HEK293T (cell line): ENCODE measurements at regions not wholly inside any gene's neighbourhood (a gene's known extent, or its start where the extent isn't known, plus 50 kb on each side); places are given as distances from the start of the nearest gene placed in this dataset.
A peak's percentile ranks its signal among the peaks of the same experiment; 100 is the strongest.
"Not testable (repeated sequence)": the region's sequence is repeated elsewhere in the genome, so short reads cannot be mapped to it uniquely, and the experiment has no call there.

ENCODE experiments used
- CTCF ChIA-PET: fragments of 350-600 bp; formaldehyde crosslinking; extraction: SDS; loops from one replicate; lab custom pipeline; 2021; ENCODE audit warnings: antibody characterized with exemption, inconsistent platforms; lab: Yijun Ruan, JAX
- POLR2A ChIA-PET: fragments of 350-600 bp; formaldehyde crosslinking; extraction: SDS; loops from one replicate; lab custom pipeline; 2020; ENCODE audit warnings: antibody characterized with exemption, inconsistent platforms; lab: Yijun Ruan, JAX
- DNase-seq: peaks from one replicate; pipeline ENCODE4 v3.0.0; 2012; ENCODE audit warnings: mixed read lengths; ENCODE audit errors: extremely low spot score
- ARNT ChIP-seq: fragments of 450-650 bp; IDR thresholded peaks from 2 replicates; pipeline ENCODE4 v1.6.1; 2017; ENCODE audit warnings: mild to moderate bottlenecking
- BHLHE40 ChIP-seq: fragments of 450-650 bp; IDR thresholded peaks from 2 replicates; pipeline ENCODE4 v1.6.1; 2016; ENCODE audit warnings: mild to moderate bottlenecking, moderate library complexity, borderline replicate concordance
- CTBP1 ChIP-seq: fragments of 450-650 bp; IDR thresholded peaks from 2 replicates; pipeline ENCODE4 v1.6.1; 2016; ENCODE audit warnings: borderline replicate concordance
- ELF4 ChIP-seq: fragments of 450-650 bp; IDR thresholded peaks from 2 replicates; pipeline ENCODE4 v1.6.1; 2017; ENCODE audit warnings: antibody characterized with exemption
- FOXA1 ChIP-seq: fragments of 450-650 bp; IDR thresholded peaks from 2 replicates; pipeline ENCODE4 v1.6.1; 2016; ENCODE audit warnings: mild to moderate bottlenecking
- FOXK2 ChIP-seq: fragments of 450-650 bp; IDR thresholded peaks from 2 replicates; pipeline ENCODE4 v1.6.1; 2016; ENCODE audit warnings: mild to moderate bottlenecking
- FOXM1 ChIP-seq: fragments of 450-650 bp; IDR thresholded peaks from 2 replicates; pipeline ENCODE4 v1.6.1; 2017; ENCODE audit warnings: mild to moderate bottlenecking, borderline replicate concordance
- HDGF ChIP-seq: fragments of 450-650 bp; IDR thresholded peaks from 2 replicates; pipeline ENCODE4 v1.6.1; 2017; ENCODE audit warnings: antibody characterized with exemption, borderline replicate concordance
- L3MBTL2 ChIP-seq: fragments of 450-650 bp; conservative IDR thresholded peaks from 2 replicates; pipeline ENCODE4 v1.6.1; 2016; ENCODE audit warnings: mild to moderate bottlenecking
- LEF1 ChIP-seq: fragments of 450-650 bp; IDR thresholded peaks from 2 replicates; pipeline ENCODE4 v1.6.1; 2017; ENCODE audit warnings: mild to moderate bottlenecking, borderline replicate concordance
- NFRKB ChIP-seq: fragments of 450-650 bp; IDR thresholded peaks from 2 replicates; pipeline ENCODE4 v1.6.1; 2016; ENCODE audit warnings: mild to moderate bottlenecking, moderate library complexity
- SP1 ChIP-seq: fragments of 450-650 bp; IDR thresholded peaks from 2 replicates; pipeline ENCODE4 v1.6.1; 2017
- SUZ12 ChIP-seq: fragments of 450-650 bp; IDR thresholded peaks from 2 replicates; pipeline ENCODE4 v1.6.1; 2016; ENCODE audit warnings: mild to moderate bottlenecking
- TARDBP ChIP-seq: fragments of 450-650 bp; IDR thresholded peaks from 2 replicates; pipeline ENCODE4 v1.6.1; 2016
- ZNF384 ChIP-seq: fragments of 450-650 bp; IDR thresholded peaks from 2 replicates; pipeline ENCODE4 v1.6.1; 2016
- TF ChIP-seq, protein P1 (sequence below): fragments of 450-650 bp; IDR thresholded peaks from 2 replicates; pipeline ENCODE4 v1.6.1; 2016

DNA sequence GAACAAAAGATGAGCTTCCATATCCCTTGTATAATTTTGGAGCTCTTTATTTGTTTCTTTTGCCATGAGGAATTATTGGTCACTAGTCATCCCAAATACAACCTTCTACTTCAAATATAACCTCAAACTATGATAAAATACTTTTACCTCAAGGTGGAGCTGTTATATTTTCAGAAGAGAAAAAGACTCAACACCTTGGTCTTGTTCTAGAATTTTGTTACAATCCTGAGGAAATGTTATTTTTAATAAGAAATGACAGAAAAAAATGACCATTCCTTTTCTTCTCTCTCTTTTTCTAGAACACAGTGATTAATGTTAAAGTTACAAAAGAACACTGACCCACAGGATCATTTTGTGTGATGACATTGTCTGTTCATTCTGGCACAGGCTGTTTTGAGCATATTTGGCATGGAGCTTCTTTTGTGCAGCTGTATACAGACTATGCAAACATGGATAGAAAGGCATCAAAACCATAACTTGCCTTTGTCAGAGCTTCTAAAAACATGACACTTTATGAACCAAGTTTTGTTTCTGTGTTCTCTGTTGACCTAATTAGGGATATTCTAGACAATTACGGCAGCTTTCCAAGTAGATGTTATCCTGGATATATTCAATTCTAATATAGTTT lies 159.6 kb upstream of the CTSO start:
- DNase-seq: no peak
- ChIA-PET POLR2A (no interaction called here), CTCF (interaction anchor here (0.6 to 1.7 kb wide), 4 partner anchors 51 to 1347 kb away, joined by 3 to 5 read pairs (median 4); partner anchors contain the start of gene CTSO)

DNA sequence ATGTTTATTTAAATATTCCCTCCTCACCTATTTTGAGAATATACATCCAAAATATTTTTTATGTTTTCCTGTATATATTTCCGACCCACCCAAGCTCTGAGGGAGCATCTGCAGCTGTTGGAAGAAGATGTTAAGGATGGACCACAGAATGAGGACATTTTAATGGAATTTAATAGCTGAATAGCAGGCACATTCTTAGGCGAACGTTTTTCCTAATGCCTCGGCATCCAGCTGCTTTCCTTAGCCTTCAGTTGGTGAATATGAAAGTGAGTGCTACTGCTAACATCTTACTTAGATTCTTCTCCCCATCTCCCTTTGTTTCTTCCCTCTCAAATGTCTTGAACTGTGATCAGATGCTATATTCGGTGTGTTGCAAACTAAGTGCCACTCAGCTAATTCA lies 158.0 kb upstream of the CTSO start:
- CTCF ChIA-PET: no interaction called here
- no peak for DNase-seq
- TF ChIP-seq HDGF (no peak), FOXA1 (no peak), ELF4 (no peak), SUZ12 (no peak), FOXK2 (no peak), LEF1 (no peak), NFRKB (no peak), SP1 (no peak), TARDBP (no peak), L3MBTL2 (no peak), BHLHE40 (no peak)
- TF ChIP-seq, protein P1, sequence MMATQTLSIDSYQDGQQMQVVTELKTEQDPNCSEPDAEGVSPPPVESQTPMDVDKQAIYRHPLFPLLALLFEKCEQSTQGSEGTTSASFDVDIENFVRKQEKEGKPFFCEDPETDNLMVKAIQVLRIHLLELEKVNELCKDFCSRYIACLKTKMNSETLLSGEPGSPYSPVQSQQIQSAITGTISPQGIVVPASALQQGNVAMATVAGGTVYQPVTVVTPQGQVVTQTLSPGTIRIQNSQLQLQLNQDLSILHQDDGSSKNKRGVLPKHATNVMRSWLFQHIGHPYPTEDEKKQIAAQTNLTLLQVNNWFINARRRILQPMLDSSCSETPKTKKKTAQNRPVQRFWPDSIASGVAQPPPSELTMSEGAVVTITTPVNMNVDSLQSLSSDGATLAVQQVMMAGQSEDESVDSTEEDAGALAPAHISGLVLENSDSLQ: no peak
- POLR2A ChIA-PET: no interaction called here

More for the DNA sequence above, 159.6 kb upstream of the CTSO start:
- no peak for TF ChIP-seq FOXM1
- TF ChIP-seq BHLHE40: no peak
- TF ChIP-seq CTBP1: no peak
- TF ChIP-seq SP1: no peak
- TF ChIP-seq ELF4: no peak
- TF ChIP-seq ARNT: no peak
- TF ChIP-seq L3MBTL2: no peak
- no peak for TF ChIP-seq FOXK2
- no peak for TF ChIP-seq HDGF
- TF ChIP-seq LEF1: no peak
- no peak for TF ChIP-seq SUZ12

DNA sequence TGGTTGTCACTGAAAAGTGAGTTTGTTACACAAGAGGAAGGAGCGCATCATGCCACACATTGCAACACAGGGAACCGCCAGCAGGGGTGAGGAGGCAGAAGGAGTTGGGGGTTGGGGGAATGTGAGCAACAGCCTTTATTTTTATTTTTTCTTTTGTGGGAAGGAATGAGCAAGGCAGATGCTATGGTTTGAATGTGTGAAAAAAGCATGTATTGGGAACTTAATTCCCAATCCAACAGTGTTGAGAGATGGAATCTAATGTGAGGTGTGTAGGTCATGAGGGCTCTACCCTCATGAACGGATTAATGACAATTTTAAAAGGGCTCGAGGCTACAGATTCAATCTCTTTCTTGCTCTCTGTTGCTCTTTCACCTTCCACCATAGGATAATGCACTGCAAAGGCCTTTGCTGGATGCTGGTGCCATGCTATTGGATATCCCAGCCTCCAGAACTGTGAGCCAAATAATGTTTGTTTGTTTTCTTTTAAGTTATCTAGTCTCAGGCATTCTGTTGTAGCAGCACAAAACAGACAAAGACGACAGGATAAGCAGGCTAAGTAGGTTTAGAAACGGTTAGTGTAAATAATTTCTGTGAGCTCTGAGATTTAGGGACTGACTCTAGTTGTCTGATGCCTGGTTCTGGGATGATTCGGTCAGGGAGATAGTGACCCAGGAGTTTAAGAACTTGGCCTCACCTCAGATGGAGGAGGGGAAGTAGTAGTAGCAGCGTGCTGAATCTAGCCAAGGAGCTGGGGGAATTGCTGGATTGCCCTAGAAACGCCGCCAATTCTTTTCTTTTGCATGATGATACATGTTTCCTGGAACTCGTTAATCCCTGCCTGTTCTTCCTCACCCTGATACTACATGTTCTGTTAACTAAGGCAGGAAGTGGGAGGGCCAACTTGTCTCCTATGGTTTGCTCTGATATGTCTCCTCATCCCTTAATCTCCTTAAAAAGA lies 156.6 kb upstream of the CTSO start:
- ChIA-PET CTCF (interaction anchor here (0.5 to 1.1 kb wide), 3 partner anchors 111 to 157 kb away, joined by 3 read pairs; partner anchors contain the start of gene CTSO), POLR2A (no interaction called here)

DNA sequence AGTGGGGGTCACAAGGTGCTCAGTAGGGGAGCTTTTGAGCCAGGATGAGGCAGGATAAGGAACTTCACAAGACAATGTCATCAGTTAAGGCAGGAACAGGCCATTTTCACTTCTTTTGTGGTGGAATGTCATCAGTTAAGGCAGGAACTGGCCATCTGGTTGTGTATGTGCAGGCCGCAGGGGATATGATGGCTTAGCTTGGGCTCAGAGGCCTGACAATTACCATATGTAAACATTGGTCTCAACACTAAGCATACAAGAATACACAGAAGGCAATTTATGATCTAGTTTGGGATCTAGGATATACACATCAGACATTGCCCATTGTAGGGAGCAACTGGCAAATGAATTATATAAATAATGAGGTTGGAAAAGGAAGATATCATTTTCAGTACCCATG lies 155.4 kb upstream of the CTSO start:
- DNase-seq, CTCF ChIA-PET, POLR2A ChIA-PET: not testable (repeated sequence)

More for the DNA sequence above, 156.6 kb upstream of the CTSO start:
- peak; percentile 34 for DNase-seq
- TF ChIP-seq SUZ12 (no peak), ELF4 (no peak), SP1 (no peak), NFRKB (no peak), FOXK2 (no peak), BHLHE40 (no peak), LEF1 (no peak), ZNF384 (no peak), L3MBTL2 (no peak), TARDBP (no peak), CTBP1 (no peak), ARNT (no peak), FOXA1 (no peak)
- TF ChIP-seq, protein P1: no peak

DNA sequence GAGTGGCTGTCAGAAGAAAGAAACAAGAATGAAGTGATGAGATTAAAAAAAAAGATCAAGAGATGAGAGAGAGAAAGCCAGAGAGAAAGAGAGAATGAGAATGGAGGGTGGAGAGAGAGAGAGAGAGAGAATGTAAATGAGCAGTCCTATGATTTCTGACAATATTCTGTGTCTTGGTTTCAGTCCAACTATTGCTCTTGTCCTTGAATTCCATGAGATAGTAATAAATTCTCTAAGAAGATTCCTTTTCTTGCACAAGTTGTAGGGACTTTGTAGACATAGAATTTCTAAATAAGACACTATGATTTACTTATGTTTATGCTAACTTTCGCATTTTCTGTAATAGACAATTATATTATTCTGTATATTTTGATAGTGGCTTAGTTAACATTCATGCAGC lies 149.6 kb upstream of the CTSO start:
- ChIA-PET POLR2A (no interaction called here), CTCF (no interaction called here)
- no peak for TF ChIP-seq ELF4
- TF ChIP-seq L3MBTL2: no peak
- TF ChIP-seq FOXA1: no peak
- no peak for TF ChIP-seq LEF1
- TF ChIP-seq FOXM1: no peak
- TF ChIP-seq, protein P1: no peak
- TF ChIP-seq SP1: no peak
- no peak for TF ChIP-seq BHLHE40
- no peak for TF ChIP-seq SUZ12
- no peak for TF ChIP-seq TARDBP
- TF ChIP-seq FOXK2: no peak
- no peak for TF ChIP-seq ZNF384
- TF ChIP-seq HDGF: no peak
- no peak for DNase-seq

DNA sequence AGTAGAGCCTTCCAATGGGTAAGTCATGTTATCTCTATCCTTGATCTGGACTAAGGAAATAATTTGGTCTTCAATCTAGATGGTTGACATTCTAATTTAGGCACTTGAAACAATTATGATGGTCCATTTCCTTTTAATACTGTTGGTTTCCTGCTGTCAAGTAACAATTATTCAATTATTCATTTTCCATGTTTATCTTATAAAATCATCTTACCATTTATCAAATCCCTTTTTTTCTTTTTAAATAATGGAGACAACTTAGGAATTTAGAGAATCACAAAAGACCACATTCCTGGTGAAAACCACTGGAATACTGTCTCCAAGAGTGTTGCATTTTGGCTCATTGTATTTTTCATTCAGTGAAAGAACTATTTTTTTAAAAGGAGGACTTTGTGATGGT lies 148.7 kb upstream of the CTSO start:
- ChIA-PET CTCF (no interaction called here), POLR2A (no interaction called here)
- DNase-seq: no peak
- TF ChIP-seq NFRKB: no peak
- TF ChIP-seq SP1: no peak
- no peak for TF ChIP-seq TARDBP
- TF ChIP-seq, protein P1: no peak
- TF ChIP-seq SUZ12: no peak
- no peak for TF ChIP-seq FOXM1
- TF ChIP-seq ELF4: no peak
- no peak for TF ChIP-seq BHLHE40
- no peak for TF ChIP-seq ZNF384
- TF ChIP-seq FOXK2: no peak
- TF ChIP-seq FOXA1: no peak
- TF ChIP-seq ARNT: no peak
- TF ChIP-seq L3MBTL2: no peak
- TF ChIP-seq HDGF: no peak
- TF ChIP-seq LEF1: no peak
- no peak for TF ChIP-seq CTBP1
